Transverse colon (tissue), 4 donors: ENCODE measurements at regions not wholly inside any gene's neighbourhood (a gene's known extent, or its start where the extent isn't known, plus 50 kb on each side); places are given as distances from the start of the nearest gene placed in this dataset.

Experiments used
- EP300 ChIP-seq: sonication (generic); formaldehyde crosslinking; IDR thresholded peaks from one replicate; pipeline ENCODE4 v1.6.1; 2017; ENCODE audit warnings: antibody characterized with exemption, low read depth
- POLR2A ChIP-seq: fragments of 450-650 bp; IDR thresholded peaks from one replicate; pipeline ENCODE4 v1.6.1; 2016; ENCODE audit warnings: antibody characterized with exemption, mild to moderate bottlenecking, moderate library complexity
- POLR2AphosphoS5 ChIP-seq, 3 donors: sonication (generic); formaldehyde crosslinking; IDR thresholded peaks; one replicate each; pipeline ENCODE4 v1.6.1; 2016; ENCODE audit warnings: antibody characterized with exemption in 3 of 3
- TF ChIP-seq, protein P1 (sequence below), 5 experiments: fragments of 200-600 bp in 3 of 5; fragments of 450-650 bp in 2 of 5; sonication (generic) in 3 of 5; IDR thresholded peaks; 1 replicate in 2 of 5; 2 replicates in 3 of 5; pipeline ENCODE4 v1.5.1; 2016 to 2017; ENCODE audit warnings: antibody characterized with exemption in 5 of 5, inconsistent platforms in 3 of 5, mild to moderate bottlenecking in 2 of 5, moderate library complexity in 1 of 5

DNA sequence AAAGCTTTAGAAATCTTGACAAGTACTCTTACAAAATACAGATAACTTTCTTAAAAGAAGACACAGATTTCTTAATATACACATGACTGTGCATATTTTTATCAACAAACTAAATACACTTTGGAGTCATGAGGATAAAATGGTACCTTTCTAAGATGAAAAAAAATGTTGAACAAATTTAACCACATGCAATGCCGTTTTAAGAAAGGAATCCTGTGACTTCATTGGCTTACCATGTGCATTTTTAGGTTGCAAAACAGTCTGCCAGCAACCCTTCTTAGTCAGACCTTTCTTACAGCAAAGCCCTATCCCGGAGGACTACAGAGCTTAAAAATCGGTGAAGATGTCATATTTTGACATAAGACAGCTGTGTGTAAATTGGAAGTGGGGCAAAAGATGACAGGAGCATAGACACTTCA lies 51.7 kb downstream of the GASK1B start:
- TF ChIP-seq POLR2AphosphoS5 (IDR thresholded peaks at IDR 0.05), result peak in 2 of 3 donors; percentile 57 to 79
- no peak for TF ChIP-seq POLR2A
- TF ChIP-seq, protein P1, sequence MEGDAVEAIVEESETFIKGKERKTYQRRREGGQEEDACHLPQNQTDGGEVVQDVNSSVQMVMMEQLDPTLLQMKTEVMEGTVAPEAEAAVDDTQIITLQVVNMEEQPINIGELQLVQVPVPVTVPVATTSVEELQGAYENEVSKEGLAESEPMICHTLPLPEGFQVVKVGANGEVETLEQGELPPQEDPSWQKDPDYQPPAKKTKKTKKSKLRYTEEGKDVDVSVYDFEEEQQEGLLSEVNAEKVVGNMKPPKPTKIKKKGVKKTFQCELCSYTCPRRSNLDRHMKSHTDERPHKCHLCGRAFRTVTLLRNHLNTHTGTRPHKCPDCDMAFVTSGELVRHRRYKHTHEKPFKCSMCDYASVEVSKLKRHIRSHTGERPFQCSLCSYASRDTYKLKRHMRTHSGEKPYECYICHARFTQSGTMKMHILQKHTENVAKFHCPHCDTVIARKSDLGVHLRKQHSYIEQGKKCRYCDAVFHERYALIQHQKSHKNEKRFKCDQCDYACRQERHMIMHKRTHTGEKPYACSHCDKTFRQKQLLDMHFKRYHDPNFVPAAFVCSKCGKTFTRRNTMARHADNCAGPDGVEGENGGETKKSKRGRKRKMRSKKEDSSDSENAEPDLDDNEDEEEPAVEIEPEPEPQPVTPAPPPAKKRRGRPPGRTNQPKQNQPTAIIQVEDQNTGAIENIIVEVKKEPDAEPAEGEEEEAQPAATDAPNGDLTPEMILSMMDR (IDR thresholded peaks at IDR 0.05), result no peak
- no peak for TF ChIP-seq EP300
